ENCODE measurements at regions not wholly inside any gene's neighbourhood (a gene's known extent, or its start where the extent isn't known, plus 50 kb on each side); places are given as distances from the start of the nearest gene placed in this dataset.

DNA sequence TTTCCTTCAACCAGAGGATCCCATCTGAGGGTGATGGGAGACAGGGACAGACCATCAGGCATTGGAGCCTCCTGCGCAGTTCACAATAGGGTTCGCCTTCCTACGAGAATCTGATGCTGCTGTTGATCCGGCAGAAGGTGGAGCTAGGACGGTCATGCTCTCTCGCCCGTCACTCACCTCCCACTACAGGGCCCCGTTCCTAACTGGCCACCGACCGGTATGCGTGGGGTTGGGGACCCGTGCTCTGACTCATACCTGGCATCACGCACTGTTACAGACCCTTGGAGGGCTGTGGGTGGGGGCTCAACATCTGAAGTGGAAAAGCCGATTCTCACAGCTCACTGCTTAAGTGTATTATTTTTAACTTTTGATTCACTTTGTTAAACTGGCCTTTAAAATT, 402.3 kb downstream of the BRD1 start:
- DNase-seq = no peak

DNA sequence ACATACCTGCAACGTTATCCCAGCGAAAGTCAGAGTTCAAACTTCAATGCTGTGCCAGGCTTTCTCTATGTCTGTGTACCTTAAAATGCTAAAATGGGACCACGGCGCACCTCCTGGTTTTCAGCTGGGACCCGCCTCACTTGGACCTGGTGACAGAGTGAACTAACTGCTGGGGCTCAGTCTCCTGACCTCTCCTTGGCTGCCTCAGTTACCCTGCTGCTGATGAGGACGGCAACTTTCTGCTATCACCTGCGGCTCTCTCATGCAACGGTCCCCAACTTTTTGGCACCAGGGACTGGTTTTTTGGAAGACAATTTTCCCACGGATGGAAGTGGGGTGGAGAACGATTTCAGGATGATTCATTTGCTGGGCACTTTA, 402.8 kb downstream of the BRD1 start:
- no peak for DNase-seq

DNA sequence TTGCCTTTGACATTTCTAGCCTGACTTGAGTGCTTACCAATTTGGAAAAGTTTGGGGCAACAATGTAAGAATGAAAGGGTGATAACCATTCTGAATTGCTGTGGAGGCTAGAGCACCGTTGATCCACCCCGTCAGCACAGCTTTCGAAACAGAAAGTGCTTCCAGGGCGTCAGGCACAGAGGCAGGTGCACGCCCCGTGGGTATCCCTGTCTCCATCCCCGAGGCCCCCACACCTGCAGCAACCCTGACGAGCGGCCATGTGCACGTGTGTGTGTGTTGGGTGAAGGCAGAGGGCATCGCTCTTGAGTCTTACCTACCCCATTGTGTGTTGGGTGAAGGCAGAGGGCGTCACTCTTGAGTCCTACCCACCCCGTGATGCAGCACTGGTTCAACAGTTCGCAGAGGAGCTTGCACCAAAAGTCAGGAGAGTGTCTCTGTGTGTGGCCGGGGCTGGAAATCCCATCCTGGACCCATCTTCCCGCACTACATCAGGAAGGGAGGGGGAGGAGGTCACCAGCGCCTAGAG, 404.5 kb downstream of the BRD1 start:
- no peak for DNase-seq

DNA sequence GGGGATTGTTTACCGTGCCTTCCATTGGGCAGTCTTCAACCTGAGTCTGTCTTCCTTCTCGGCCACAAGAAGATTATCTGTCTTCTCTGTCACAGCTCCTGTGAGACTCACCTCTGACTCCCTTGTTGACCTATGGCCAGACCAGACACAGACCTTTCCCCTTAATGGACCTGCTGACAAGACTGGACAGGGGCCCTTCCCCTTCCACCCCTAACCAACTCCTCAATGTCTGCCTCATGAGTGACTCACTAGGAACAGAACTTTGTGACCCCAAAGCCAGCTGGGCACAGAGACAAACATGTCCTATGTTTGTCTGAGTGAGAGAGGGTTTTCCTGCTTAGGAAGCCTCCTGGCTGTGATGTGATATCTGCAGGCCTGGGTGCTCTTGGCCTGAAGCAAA, 405.0 kb downstream of the BRD1 start:
- DNase-seq = no peak

DNA sequence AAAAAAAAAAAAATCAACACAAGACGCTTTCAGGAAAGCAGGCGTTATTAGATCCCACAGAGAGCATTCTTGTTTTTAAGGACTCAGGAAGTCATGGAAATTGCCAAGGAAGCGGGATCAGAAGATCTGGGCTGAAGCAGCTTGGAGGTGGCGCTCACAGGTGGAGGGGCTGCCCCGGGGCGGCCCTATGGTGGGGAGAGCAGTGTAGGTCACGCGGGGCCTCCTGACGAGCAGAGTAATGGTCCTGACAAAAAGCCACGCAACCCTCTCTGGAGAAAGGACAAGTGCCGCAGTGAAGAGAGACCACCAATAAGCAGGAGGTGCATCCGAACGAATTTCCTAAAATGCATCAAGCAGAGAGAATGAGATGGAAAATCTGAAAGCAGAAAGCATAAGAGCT, 407.0 kb downstream of the BRD1 start:
- DNase-seq = no peak

DNA sequence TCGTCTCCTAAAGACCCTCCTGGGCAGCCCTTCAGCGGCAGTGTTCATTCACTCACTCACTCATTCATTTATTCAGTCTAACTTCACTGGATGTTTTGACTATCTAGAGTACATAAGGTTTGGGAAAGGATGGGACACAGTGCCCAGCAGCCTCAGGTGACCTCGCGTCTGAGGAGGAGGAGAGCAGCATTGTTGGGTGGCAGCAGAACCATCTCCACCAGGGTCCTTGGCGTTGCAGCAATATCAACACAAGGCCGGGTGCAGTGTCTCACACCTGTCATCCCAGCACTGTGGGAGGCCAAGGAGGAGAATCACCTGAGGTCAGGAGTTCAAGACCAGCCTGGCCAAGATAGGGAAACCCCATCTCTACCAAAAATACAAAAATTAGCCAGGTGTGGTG, 408.0 kb downstream of the BRD1 start:
- DNase-seq = no peak

DNA sequence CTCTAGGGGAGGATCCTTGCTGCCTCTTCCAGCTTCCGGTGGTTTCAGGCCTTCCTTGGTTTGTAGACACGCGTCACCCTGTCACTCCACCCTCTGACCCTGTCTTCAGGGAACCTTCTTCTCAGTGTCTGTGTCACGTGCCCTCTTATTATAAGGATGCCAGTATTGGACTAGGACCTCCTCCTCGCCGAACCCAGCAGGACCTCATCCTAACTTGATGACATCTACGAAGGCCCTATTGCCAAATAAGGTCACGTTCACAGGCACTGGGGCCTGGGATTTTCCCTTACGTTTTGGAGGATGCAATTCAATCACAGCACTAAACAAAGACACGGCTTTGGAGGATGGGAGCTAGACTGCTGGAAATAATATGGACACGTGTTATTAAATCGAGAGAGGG, 408.7 kb downstream of the BRD1 start:
- DNase-seq = no peak

DNA sequence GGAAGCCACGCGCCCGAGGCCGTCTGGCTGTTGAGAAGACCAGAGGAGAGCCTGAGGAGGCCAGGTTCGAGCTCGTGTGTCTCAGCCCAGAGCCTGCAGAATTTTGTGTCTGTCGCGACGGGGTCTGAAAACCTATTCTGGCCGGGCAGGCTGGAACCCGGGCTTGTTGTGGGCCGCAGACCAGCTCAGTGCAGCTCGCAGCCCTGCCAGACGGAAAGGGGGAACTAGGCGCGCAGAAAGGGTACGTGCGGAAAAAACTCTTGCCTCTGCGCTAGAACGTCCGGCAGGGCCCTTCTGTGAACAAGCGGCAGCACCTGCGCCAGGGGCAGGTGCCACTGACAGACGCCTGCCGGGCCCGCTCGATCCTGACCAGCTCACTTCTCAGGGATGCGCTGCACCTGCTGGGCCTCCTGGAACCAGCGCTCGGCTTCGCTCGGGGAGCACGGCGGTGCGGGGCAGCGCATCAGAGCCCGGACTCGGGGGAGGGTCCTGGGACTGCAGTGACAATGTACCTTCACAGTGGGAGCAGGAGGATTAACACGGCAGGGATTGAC, 409.3 kb downstream of the BRD1 start:
- no peak for DNase-seq

DNA sequence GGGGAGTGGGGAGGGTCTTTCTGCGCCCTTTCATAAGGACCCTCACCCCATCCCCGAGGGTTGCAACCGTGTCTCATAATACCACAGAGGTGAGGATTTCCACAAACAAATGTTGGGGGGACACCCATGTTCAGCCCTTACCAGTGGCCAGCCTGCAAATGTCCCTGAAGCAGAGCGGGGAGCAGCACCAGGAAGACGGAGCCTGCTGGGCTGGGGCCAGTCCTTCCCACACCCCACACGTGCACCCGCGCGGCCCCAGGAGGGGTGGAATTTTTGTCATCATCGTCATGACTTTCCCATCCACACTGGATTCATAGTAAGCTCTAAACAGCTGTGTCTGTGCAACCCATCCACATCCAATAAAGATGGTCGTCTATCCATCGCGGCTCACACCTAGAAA, 409.8 kb downstream of the BRD1 start:
- no peak for DNase-seq

DNA sequence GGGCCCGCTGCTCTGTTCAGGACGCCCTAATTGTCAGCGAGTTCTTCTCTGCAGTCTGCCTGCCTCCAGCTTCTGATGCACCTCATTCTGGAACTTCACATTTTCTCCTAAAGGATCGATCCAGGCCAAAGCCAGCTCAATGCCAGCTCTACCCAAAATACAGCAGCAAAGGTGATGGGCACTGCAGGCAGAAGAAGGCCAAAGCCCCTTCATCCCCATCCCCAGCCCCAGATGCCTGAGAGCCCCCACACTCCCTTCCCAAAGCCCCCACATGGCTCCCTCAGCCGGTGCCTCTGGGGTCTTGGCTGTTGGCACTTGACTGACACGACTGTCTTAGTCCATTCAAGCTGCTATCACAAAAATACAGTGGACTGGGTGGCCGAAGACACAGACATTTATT, 410.3 kb downstream of the BRD1 start:
- no peak for DNase-seq

DNA sequence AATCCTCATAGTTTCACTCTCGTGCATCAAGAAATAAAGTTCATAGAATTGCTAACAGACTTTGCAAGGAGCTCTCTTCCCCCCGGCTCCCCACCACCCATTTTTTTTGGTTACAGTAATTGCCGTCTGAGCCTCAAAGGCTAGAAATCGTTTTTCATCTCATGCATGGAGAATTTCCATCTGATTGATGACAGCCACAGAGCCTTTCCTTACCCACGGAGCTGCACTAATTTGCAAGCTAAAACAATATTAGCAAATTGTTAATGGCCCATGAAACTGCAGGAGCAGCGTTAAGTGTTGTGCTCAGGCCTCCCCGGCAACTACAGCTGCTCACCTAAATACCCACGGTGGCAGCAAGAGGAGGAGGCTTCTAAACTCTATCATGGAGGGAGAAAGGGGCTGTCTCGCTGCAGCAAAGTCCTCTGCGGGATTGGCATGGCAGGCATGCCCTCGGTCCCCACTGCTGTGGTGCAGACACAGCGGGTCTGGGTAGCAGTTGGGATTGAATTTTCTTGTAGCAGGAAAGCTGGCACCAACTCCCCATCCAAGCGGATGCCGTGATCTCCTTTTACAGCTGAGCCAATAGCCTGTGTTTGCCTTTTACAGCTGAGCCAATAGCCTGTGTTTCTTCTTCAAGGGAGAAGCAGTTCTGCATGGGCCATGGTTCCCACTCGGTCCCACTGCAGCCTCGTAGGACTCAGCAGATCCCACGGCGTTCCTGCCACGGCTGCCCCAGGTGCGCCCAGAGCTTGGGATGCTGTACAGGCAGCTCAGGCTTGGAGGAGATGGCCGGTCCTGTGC, 412.3 kb downstream of the BRD1 start:
- no peak for DNase-seq

DNA sequence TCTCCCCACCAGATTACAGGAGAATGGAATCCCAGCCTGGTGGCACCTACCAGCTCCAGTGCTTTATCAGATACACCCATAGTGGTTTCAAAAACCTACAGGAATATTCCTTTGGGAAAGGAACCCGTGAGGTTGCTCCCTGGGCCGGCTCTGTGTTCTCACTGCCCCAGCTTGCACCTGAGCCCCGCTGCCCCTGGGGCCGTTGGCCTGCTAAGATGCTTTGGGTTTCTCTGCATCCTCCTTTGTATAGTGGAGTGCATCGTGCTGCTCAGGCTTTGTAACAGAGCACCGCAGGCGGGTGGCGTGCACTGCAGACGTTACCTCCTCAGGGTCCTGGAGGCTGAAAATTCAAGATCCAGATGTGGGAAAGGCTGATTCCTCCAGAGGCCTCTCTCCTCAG, 414.1 kb downstream of the BRD1 start:
- DNase-seq = no peak

DNA sequence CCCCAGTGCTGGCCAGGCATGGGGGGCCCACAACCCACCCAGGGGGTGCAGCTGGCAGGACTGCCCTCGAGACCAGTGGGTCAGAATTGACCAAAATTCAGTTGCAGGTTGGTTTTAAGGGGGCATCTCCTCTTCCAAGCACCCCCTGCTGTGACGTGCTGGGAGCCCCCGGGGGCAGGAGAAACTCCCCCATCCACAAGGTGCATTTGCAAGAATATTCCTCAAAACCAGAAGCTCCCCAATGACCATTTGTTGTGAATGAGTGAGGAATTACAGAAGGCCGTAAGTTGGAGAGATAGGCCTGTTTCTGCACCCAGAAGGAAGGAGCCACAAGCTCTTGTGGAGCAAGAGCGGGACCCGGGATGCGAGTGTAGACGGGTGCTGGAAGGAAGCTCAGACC, 414.5 kb downstream of the BRD1 start:
- DNase-seq = no peak

DNA sequence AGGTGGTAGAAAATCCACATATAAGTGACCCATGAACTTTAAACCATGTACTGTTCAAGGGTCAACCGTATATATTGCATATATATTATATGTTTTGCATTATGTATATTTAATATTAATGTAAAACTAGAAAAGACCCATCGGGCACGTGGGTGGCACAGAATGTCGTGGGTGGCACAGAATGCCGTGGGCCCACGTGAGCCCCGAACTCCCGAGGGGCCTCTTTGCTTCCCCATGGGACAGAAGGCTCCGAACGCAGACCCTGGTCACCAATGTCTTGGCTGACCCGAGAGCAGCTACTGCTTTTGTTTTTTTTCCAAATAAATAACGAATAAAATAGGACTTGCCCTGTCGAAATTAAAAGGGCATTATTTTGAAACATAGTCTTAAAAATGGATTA, 415.4 kb downstream of the BRD1 start:
- DNase-seq = no peak

DNA sequence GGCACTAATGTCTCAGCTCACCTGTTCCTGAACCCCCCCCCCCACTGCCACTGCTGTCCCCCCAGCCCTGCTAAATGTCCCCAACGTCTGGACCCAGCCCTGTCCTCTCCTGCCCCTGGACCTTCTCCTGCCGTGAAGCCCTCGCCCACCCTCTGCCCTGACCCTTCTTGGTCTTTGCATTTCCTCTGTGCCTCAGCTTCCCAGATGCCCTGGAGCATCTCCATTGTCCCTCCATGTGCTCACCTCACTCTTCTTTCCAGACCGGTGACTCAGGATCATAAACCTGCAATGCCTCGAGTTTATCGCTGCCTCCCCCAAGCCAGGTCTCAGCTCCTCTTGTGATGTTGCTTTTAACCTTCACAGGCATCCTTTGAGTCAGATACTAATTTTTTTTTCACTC, 416.4 kb downstream of the BRD1 start:
- DNase-seq = no peak

DNA sequence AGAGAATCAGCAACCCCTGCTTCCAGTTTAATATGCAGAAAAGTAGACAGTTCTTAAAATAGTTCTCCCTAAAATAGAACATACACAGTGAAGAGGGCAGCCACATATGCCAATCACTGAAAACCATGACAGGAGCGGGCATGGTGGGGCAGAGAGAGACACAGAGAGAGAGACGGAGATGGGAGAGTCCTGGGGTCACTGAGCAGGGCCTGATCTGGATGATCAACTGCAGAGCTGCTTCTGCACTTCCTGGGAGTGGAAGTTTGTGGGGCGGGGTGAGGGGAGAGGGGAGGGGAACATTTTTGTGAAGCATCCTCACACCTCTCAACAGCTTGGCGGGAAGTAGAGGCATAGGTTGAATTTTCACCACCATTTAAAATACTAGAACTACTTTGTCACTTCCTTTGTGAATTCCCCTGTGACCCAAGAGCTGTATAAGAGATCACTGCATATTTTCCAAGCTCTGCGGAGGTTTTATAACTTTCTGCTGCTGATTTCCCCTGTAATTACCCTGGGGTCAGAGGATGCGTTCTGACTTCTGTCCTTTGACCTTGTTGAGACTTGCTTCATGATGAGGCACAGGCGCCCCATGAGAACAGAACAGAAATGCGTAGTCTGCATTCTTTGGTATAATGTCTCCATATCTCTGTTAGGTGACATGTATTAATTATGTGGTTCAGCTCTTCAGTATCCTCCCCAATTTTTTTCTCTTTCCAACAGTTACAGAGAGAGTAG, 419.4 kb downstream of the BRD1 start:
- no peak for DNase-seq

DNA sequence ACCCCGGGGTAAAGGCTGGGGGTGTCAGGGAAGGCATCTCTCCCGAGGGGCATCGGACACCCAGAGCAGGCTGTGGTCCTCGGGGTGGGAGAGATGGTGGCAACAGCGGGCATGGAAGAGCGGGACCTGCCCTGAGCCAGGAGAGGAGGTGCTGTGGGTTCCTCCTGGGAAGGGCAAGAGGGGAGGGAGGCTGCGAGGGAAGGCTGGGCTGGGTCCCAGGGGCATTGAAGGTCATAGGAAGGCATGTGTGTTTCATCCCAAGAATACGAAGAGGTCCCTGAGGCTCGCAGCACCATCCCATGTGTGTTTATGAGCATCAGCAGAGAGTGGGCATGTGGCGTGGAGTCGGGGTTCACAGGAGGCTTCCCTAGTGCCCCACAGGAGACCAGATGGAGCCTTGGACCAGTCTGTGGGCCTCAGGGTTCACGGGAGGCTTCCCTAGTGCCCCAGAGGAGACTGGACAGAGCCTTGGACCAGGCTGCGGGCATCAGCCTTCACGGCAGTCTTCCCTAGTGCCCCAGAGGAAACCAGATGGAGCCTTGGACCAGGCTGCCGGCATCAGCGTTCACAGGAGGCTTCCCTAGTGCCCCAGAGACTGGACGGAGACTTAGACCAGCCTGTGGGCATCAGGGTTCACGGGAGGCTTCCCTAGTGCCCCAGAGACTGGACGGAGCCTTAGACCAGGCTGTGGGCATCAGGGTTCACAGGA, 420.6 kb downstream of the BRD1 start:
- DNase-seq = no peak

DNA sequence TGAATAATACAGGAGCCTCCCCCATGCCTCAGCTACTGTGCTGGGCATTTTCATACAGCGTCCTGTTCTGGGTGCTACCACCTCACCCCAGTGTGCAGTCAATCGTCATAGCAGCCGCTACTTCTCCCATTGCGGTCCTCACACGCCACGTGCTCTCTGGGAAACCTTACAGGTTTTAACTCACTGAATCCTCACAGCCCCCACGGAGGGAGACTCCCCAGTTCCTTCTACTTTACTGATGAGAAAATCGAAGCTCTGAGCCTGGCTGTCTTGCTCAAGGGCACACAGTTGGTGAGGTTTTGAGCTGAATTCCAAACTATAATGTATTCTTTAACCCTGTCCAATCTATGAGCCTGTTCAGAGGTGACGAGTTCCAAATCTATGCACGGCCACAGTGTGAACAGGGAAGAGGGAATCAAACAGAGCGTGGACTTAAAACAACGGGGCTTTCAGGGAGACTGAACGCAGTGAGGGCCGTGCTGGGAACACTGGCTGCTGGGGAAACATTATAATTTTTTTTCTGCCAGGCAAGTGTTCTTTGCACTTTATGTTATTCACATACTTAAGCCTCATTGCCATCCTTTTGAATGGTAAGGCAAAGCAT, 421.5 kb downstream of the BRD1 start:
- DNase-seq = no peak

DNA sequence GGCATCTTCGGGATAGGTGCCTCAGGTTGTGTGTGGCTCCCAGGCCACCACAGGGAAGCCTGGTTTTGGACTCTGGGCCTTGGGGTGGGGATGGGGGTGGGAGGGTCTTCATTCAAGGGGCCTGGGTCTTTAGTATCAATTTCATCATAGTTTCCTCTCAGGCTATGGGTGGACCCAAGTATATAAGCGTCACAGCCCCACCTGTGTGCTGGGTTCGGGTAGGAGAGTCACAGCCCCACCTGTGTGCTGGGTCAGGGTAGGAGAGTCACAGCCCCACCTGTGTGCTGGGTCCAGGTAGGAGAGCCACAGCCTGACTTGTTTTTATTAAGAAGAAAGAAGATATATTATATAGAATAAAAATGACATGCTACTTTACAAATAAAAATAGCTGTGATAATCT, 422.1 kb downstream of the BRD1 start:
- DNase-seq = no peak

DNA sequence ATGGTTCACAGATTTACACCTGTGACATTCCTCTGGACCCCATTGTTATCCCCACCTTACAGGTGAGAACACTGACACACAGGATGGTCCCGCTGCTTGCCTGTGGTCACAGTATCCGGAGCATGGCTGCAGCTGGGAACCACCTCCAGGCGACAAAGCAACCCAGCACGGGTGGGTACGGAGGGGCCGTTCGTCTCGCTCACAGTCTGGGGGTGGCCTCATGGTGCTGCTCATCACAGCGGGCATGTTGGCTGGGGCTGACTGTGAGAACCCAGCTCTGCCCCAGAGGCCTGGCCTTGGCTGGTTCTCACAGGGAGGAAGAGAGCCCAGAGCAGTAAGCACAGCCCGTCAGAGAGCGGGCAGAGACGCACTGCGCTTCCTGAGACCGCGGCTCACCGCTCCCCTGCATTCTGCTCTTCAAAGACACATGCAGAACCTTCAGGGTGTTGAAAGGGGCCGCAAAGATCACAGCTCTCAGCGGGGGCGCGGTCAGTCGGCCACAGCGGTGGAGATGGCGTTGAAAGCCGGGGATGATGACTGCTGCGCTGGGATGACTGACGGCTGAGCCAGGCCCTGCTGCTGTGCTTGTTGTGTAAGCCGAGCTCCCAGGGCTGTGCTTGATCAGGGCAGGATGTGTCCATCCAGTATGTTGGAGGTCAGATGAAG, 423.0 kb downstream of the BRD1 start:
- no peak for DNase-seq

DNA sequence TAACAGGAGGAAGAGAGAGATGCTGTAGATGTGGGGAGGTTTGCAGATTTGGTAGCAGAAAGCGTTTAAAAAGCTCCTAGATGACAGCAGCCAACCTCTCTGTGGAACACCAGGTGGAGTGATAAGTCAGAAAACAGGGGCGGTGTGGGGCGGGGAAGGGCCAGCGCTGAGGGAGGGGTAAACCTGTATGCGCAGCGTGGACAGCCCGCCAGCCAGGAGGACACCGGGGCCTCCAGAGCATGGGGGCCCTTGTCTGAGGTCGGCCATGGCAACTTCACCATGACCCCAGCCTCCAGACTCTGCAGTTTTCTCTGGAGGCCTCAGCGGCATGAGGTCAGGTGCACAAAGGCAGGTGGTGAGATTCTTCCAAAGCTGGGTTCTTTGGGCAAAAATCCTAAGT, 423.7 kb downstream of the BRD1 start:
- no peak for DNase-seq

DNA sequence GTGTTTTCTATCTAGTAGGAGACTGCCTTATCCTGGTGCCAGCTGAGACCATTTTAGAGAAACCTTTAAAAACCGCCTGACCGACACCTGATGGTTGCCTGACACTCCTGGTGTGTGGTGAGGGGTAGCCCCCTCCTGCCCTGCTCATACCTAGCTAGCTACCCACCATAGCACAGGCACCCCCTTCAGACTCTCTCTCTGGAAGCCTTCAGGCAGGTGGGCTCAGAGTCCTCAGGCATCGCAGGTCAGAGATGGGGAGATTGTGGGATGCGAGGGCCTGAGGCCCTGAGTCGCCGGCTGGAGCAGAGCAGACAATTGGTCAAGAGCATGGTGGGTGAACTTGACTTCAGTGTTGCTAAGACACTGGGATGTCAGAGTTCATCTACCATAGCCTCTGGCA, 424.6 kb downstream of the BRD1 start:
- DNase-seq = no peak

DNA sequence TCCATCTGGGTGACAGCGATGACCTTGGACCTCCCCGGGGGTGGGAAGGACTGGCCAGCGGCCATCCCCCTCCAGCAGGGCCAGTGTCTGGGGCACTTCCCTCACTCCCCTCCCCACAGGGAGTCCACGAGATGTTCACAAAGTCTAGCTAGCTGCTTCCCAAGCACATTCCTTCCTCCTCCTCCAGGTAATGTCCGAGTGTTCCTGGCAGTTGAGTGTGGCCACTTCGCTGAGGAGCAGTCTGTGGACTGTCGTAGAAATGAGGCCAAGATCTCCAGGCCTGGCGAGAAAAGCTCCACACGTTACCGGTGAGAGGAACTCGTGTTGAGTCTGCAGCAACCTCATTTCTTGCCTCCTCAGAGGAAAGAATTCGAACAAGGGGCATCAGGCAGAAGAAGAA, 425.5 kb downstream of the BRD1 start:
- no peak for DNase-seq
